NCI-H524 (cell line): ENCODE measurements at regions not wholly inside any gene's neighbourhood (a gene's known extent, or its start where the extent isn't known, plus 50 kb on each side); places are given as distances from the start of the nearest gene placed in this dataset.

Experiments
- DNase-seq, 2 experiments: peaks; one replicate each; lab custom pipeline; 2025; lab: John Stamatoyannopoulos, UW

- no peak for DNase-seq
Measured at GRCh38 chr9:106653213-106653612, 209.8 kb upstream of the ZNF462 start.

GRCh38 chr9:106655966-106656365, 207.0 kb upstream of the ZNF462 start:
- no peak for DNase-seq

GRCh38 chr9:106657926-106658325, 205.0 kb upstream of the ZNF462 start:
- no peak for DNase-seq

- no peak for DNase-seq
Measured at GRCh38 chr9:106668534-106668933, 194.4 kb upstream of the ZNF462 start.

GRCh38 chr9:106669835-106670234, 193.1 kb upstream of the ZNF462 start:
- DNase-seq, result no peak

- no peak for DNase-seq
Measured at GRCh38 chr9:106670418-106670817, 192.5 kb upstream of the ZNF462 start.

GRCh38 chr9:106675780-106676179, 187.2 kb upstream of the ZNF462 start:
- no peak for DNase-seq

GRCh38 chr9:106677374-106677773, 185.6 kb upstream of the ZNF462 start:
- DNase-seq, result no peak

- no peak for DNase-seq
Measured at GRCh38 chr9:106677830-106678229, 185.1 kb upstream of the ZNF462 start.

- DNase-seq, result no peak
Measured at GRCh38 chr9:106678273-106678672, 184.7 kb upstream of the ZNF462 start.

- no peak for DNase-seq
Measured at GRCh38 chr9:106682420-106682819, 180.5 kb upstream of the ZNF462 start.

GRCh38 chr9:106683454-106683853, 179.5 kb upstream of the ZNF462 start:
- no peak for DNase-seq

GRCh38 chr9:106684940-106685695, 177.8 kb upstream of the ZNF462 start:
- DNase-seq, result no peak

- DNase-seq, result no peak
Measured at GRCh38 chr9:106689089-106689488, 173.9 kb upstream of the ZNF462 start.

GRCh38 chr9:106691627-106692026, 171.3 kb upstream of the ZNF462 start:
- no peak for DNase-seq

GRCh38 chr9:106693558-106693957, 169.4 kb upstream of the ZNF462 start:
- DNase-seq, result no peak

- no peak for DNase-seq
Measured at GRCh38 chr9:106696804-106697203, 166.2 kb upstream of the ZNF462 start.

- peak in 1 of 2 experiments; percentile 44 for DNase-seq
Measured at GRCh38 chr9:106697390-106697749, 165.6 kb upstream of the ZNF462 start.

GRCh38 chr9:106697750-106698502, 165.0 kb upstream of the ZNF462 start:
- peak; percentile 95 to 97 for DNase-seq

- DNase-seq, result no peak
Measured at GRCh38 chr9:106700676-106701075, 162.3 kb upstream of the ZNF462 start.

- DNase-seq, result no peak
Measured at GRCh38 chr9:106701611-106702010, 161.4 kb upstream of the ZNF462 start.

- no peak for DNase-seq
Measured at GRCh38 chr9:106704056-106704615, 158.8 kb upstream of the ZNF462 start.

GRCh38 chr9:106707291-106707690, 155.7 kb upstream of the ZNF462 start:
- no peak for DNase-seq
